Breast epithelium (tissue), 4 donors: ENCODE measurements at regions not wholly inside any gene's neighbourhood (a gene's known extent, or its start where the extent isn't known, plus 50 kb on each side); places are given as distances from the start of the nearest gene placed in this dataset.

Experiments
- DNase-seq, 2 donors: peaks; one replicate each; pipeline ENCODE4 v3.0.0-alpha.2; 2019; ENCODE audit warnings: low spot score in 2 of 2
- H3K27ac ChIP-seq, 2 donors: fragments of 200-600 bp; sonication (generic) in 1 of 2; one replicate each; pipeline ENCODE4 v1.5.1; 2016 to 2019; ENCODE audit warnings: mild to moderate bottlenecking in 1 of 2
- H3K27me3 ChIP-seq, 2 donors: fragments of 200-600 bp; sonication (generic) in 1 of 2; one replicate each; pipeline versions ENCODE4 v1.5.1 to v1.6.0; 2017 to 2019; ENCODE audit warnings: control low read depth in 1 of 2, mild to moderate bottlenecking in 1 of 2
- H3K36me3 ChIP-seq: fragments of 200-600 bp; one replicate; pipeline ENCODE4 v1.5.1; 2019
- H3K4me1 ChIP-seq, 2 donors: fragments of 200-600 bp; sonication (generic); one replicate each; pipeline ENCODE4 v1.5.1; 2016 to 2019; ENCODE audit warnings: control low read depth in 1 of 2
- H3K4me3 ChIP-seq, 3 donors: fragments of 200-600 bp; sonication (generic); 1 replicate in 2 of 3; 2 replicates in 1 of 3; pipeline ENCODE4 v1.5.1; 2016 to 2019; ENCODE audit warnings: mild to moderate bottlenecking in 3 of 3, moderate library complexity in 2 of 3
- H3K9me3 ChIP-seq, 2 donors: fragments of 200-600 bp; sonication (generic) in 1 of 2; one replicate each; pipeline ENCODE4 v1.5.1; 2016 to 2019; ENCODE audit warnings: control low read depth in 1 of 2
- CTCF ChIP-seq, 3 donors: fragments of 450-650 bp; IDR thresholded peaks; one replicate each; pipeline ENCODE4 v1.5.1; 2016 to 2017; ENCODE audit warnings: antibody characterized with exemption in 3 of 3, mild to moderate bottlenecking in 3 of 3, moderate library complexity in 3 of 3
- POLR2A ChIP-seq: fragments of 450-650 bp; IDR thresholded peaks from one replicate; pipeline ENCODE4 v1.6.1; 2016; ENCODE audit warnings: antibody characterized with exemption, mild to moderate bottlenecking, moderate library complexity
- POLR2AphosphoS5 ChIP-seq, 3 donors: sonication (generic); formaldehyde crosslinking; IDR thresholded peaks; one replicate each; pipeline ENCODE4 v1.6.1; 2017; ENCODE audit warnings: antibody characterized with exemption in 3 of 3
- intact Hi-C: fragments of 100-400 bp; cut with DNase I; formaldehyde crosslinking; loops from one replicate; pipeline ENCODE4 v1.15.1; 2023; ENCODE audit warnings: low total_unique reads

GRCh38 chr7:125347269-125347668, 417.6 kb upstream of the POT1 start:
- Histone ChIP-seq H3K9me3 (no peaks in the 10 kb centered on the region), H3K36me3 (no peaks in the 10 kb centered on the region), H3K27ac (no peak overlapping the region), H3K4me1 (no peaks in the 10 kb centered on the region), H3K4me3 (no peak overlapping the region), H3K27me3 (no peaks in the 10 kb centered on the region)
- intact Hi-C loops, result no loop called here
- DNase-seq, result no peak
- TF ChIP-seq POLR2A (no peak), POLR2AphosphoS5 (IDR thresholded peaks at IDR 0.05) (no peak), CTCF (IDR thresholded peaks at IDR 0.05) (no peak)

- H3K4me1 ChIP-seq, result no peaks in the 10 kb centered on the region
- H3K9me3 ChIP-seq, result no peaks in the 10 kb centered on the region
- no peak overlapping the region for H3K4me3 ChIP-seq
- H3K36me3 ChIP-seq, result no peaks in the 10 kb centered on the region
- no peak for DNase-seq
- H3K27ac ChIP-seq, result no peak overlapping the region
- H3K27me3 ChIP-seq, result no peaks in the 10 kb centered on the region
- no peak for TF ChIP-seq POLR2AphosphoS5 (IDR thresholded peaks at IDR 0.05)
- no peak for TF ChIP-seq CTCF (IDR thresholded peaks at IDR 0.05)
- no peak for TF ChIP-seq POLR2A
- intact Hi-C loops, result no loop called here
Observed at GRCh38 chr7:125338110-125338509, 408.5 kb upstream of the POT1 start.

- Histone ChIP-seq H3K36me3 (no peaks in the 10 kb centered on the region), H3K9me3 (no peaks in the 10 kb centered on the region), H3K27ac (no peak overlapping the region), H3K4me3 (no peak overlapping the region), H3K27me3 (no peaks in the 10 kb centered on the region), H3K4me1 (no peaks in the 10 kb centered on the region)
- intact Hi-C loops, result no loop called here
- TF ChIP-seq POLR2A (no peak), POLR2AphosphoS5 (IDR thresholded peaks at IDR 0.05) (no peak), CTCF (IDR thresholded peaks at IDR 0.05) (no peak)
- no peak for DNase-seq
Observed at GRCh38 chr7:125336326-125336725, 406.7 kb upstream of the POT1 start.

- H3K4me1 ChIP-seq, result no peaks in the 10 kb centered on the region
- no peaks in the 10 kb centered on the region for H3K27me3 ChIP-seq
- no peak overlapping the region for H3K4me3 ChIP-seq
- intact Hi-C loops, result no loop called here
- peaks cover 0 to 6% of the 10 kb centered on the region in 2 donors for H3K9me3 ChIP-seq
- no peak overlapping the region for H3K27ac ChIP-seq
- no peaks in the 10 kb centered on the region for H3K36me3 ChIP-seq
- TF ChIP-seq POLR2AphosphoS5 (IDR thresholded peaks at IDR 0.05) (no peak), POLR2A (no peak), CTCF (IDR thresholded peaks at IDR 0.05) (no peak)
- no peak for DNase-seq
Observed at GRCh38 chr7:125326666-125327255, 397.1 kb upstream of the POT1 start.

GRCh38 chr7:125316466-125316865, 386.8 kb upstream of the POT1 start:
- intact Hi-C loops, result no loop called here
- TF ChIP-seq POLR2AphosphoS5 (IDR thresholded peaks at IDR 0.05), result no peak
- no peak for TF ChIP-seq CTCF (IDR thresholded peaks at IDR 0.05)
- no peak for TF ChIP-seq POLR2A
- peaks cover 4 to 12% of the 10 kb centered on the region in 2 donors for H3K9me3 ChIP-seq
- H3K27ac ChIP-seq, result no peak overlapping the region
- H3K4me3 ChIP-seq, result no peak overlapping the region
- H3K36me3 ChIP-seq, result no peaks in the 10 kb centered on the region
- H3K4me1 ChIP-seq, result no peaks in the 10 kb centered on the region
- no peak for DNase-seq
- no peaks in the 10 kb centered on the region for H3K27me3 ChIP-seq
